HepG2 (cell line): ENCODE measurements at regions not wholly inside any gene's neighbourhood (a gene's known extent, or its start where the extent isn't known, plus 50 kb on each side); places are given as distances from the start of the nearest gene placed in this dataset.

Experiments used
- ATAC-seq: fragments of 200-7000 bp; cut with Tn5 transposase; 3 replicates; pipeline ENCODE4 v1.9.1; 2020; ENCODE audit warnings: mild to moderate bottlenecking, moderate library complexity
- BruUV-seq: library from RNA; stranded (reverse); fragments of 400-500 nt; replicated peaks from 2 replicates; lab custom pipeline; 2021; lab: Mats Ljungman, UMichigan
- CTCF ChIA-PET: fragments of 300-600 bp; formaldehyde crosslinking; extraction: SDS; loops from one replicate; lab custom pipeline; 2021; ENCODE audit warnings: low total read pairs, inconsistent platforms, low intra/inter-chr PET ratio; lab: Yijun Ruan, JAX
- POLR2A ChIA-PET: fragments of 350-600 bp; sonication (Branson Sonifier 250); formaldehyde crosslinking; loops from one replicate; lab custom pipeline; 2020; ENCODE audit warnings: antibody characterized with exemption, inconsistent platforms; lab: Yijun Ruan, JAX
- DNase-seq: peaks from one replicate; pipeline ENCODE4 v3.0.0-alpha.2; 2015; ENCODE audit warnings: low spot score
- FAIRE-seq: peaks from 3 replicates; lab custom pipeline; 2011; peaks lifted over from hg19 to GRCh38; lab: Jason Lieb, UNC
- H2AFZ ChIP-seq: one replicate; pipeline ENCODE4 v1.6.1; 2011; ENCODE audit warnings: low read length, inconsistent platforms
- H3K27ac ChIP-seq: fragments of 300-600 bp; 3 replicates; pipeline ENCODE4 v1.8.0; 2011; ENCODE audit warnings: mixed run types, mild to moderate bottlenecking, mixed read lengths, low read length, inconsistent platforms; ENCODE audit not compliant: insufficient read depth; ENCODE audit errors: extremely low read length
- H3K27me3 ChIP-seq, 2 experiments: fragments of 200-600 bp in 1 of 2; 2 replicates in 1 of 2; 3 replicates in 1 of 2; pipeline versions ENCODE4 v1.6.0 to v1.8.0; 2011; ENCODE audit warnings: low read length in 2 of 2, mild to moderate bottlenecking in 2 of 2, moderate library complexity in 2 of 2, inconsistent platforms in 1 of 2; ENCODE audit not compliant: insufficient read depth in 2 of 2, control insufficient read depth in 1 of 2
- H3K36me3 ChIP-seq, 2 experiments: fragments of 200-600 bp in 1 of 2; replicated peaks in 1 of 2; 2 replicates in 1 of 2; 3 replicates in 1 of 2; pipeline versions ENCODE4 v1.5.1 to v1.8.0; 2011; ENCODE audit warnings: low read length in 2 of 2, inconsistent platforms in 1 of 2; ENCODE audit not compliant: insufficient read depth in 2 of 2, control insufficient read depth in 1 of 2
- H3K4me1 ChIP-seq: 2 replicates; pipeline ENCODE4 v1.5.1; 2012; ENCODE audit warnings: low read length, inconsistent platforms; ENCODE audit not compliant: insufficient read depth
- H3K4me2 ChIP-seq: 2 replicates; pipeline ENCODE4 v1.6.0; 2011; ENCODE audit warnings: low read depth, low read length, inconsistent platforms
- H3K4me3 ChIP-seq, 3 experiments: fragments of 200-600 bp in 1 of 3; sonication (generic), shearing (Covaris generic) in 1 of 3; replicated peaks in 1 of 3; 2 replicates each; pipeline ENCODE4 v1.5.1; 2011 to 2016; ENCODE audit warnings: low read length in 3 of 3, inconsistent platforms in 2 of 3, low read depth in 2 of 3, mild to moderate bottlenecking in 2 of 3, control low read depth in 1 of 3, mixed read lengths in 1 of 3; ENCODE audit not compliant: insufficient read depth in 1 of 3
- H3K79me2 ChIP-seq: one replicate; pipeline ENCODE4 v1.6.1; 2011; ENCODE audit warnings: low read length, inconsistent platforms; ENCODE audit not compliant: insufficient read depth
- H3K9ac ChIP-seq: 2 replicates; pipeline ENCODE4 v1.6.0; 2011; ENCODE audit warnings: mild to moderate bottlenecking, low read depth, low read length, inconsistent platforms; ENCODE audit not compliant: insufficient read depth
- H3K9me3 ChIP-seq: 2 replicates; pipeline ENCODE4 v1.5.1; 2012; ENCODE audit warnings: mild to moderate bottlenecking, low read length
- H4K20me1 ChIP-seq: 2 replicates; pipeline ENCODE4 v1.6.0; 2011; ENCODE audit warnings: inconsistent platforms, mild to moderate bottlenecking, low read length, moderate library complexity; ENCODE audit not compliant: insufficient read depth
- HOXD1 ChIP-seq: sonication (generic); formaldehyde crosslinking; IDR thresholded peaks from 2 replicates; pipeline ENCODE4 v1.5.0; 2020; ENCODE audit warnings: missing genetic modification reagents
- KLF11 ChIP-seq: IDR thresholded peaks from 2 replicates; pipeline ENCODE4 v1.6.1; 2016; ENCODE audit warnings: missing compliant biosample characterization
- PLRG1 ChIP-seq: fragments of 450-650 bp; conservative IDR thresholded peaks from 2 replicates; pipeline ENCODE4 v1.6.1; 2016
- SKI ChIP-seq: fragments of 450-650 bp; IDR thresholded peaks from one replicate; pipeline ENCODE4 v1.6.1; 2018; ENCODE audit warnings: mild to moderate bottlenecking; ENCODE audit not compliant: partially characterized antibody
- SOX5 ChIP-seq: IDR thresholded peaks from 2 replicates; pipeline ENCODE4 v1.6.1; 2016; ENCODE audit warnings: borderline replicate concordance
- SRY ChIP-seq: sonication (generic); formaldehyde crosslinking; IDR thresholded peaks from 2 replicates; pipeline ENCODE4 v1.8.0; 2022; ENCODE audit warnings: mild to moderate bottlenecking, missing genetic modification reagents
- SYNCRIP ChIP-seq: fragments of 200-400 bp; formaldehyde crosslinking; IDR thresholded peaks from 2 replicates; pipeline ENCODE4 v1.6.1; 2018; ENCODE audit warnings: mild to moderate bottlenecking, low read depth, low read length; ENCODE audit not compliant: insufficient read depth
- TAF1 ChIP-seq: sonication (generic); formaldehyde crosslinking; IDR thresholded peaks from 2 replicates; pipeline ENCODE4 v1.4.0; 2020; ENCODE audit warnings: missing genetic modification reagents
- ZNF264 ChIP-seq: sonication (generic); formaldehyde crosslinking; IDR thresholded peaks from 2 replicates; pipeline ENCODE4 v1.4.0; 2020; ENCODE audit warnings: missing genetic modification reagents
- ZNF446 ChIP-seq: sonication (generic); formaldehyde crosslinking; IDR thresholded peaks from 2 replicates; pipeline ENCODE4 v1.5.0; 2020; ENCODE audit warnings: mild to moderate bottlenecking, missing genetic modification reagents
- ZNF546 ChIP-seq: sonication (generic); formaldehyde crosslinking; conservative IDR thresholded peaks from 2 replicates; pipeline ENCODE4 v1.8.1; 2023; ENCODE audit warnings: mild to moderate bottlenecking, missing genetic modification reagents
- ZNF766 ChIP-seq: sonication (generic); formaldehyde crosslinking; IDR thresholded peaks from 2 replicates; pipeline ENCODE4 v1.5.0; 2020; ENCODE audit warnings: missing genetic modification reagents, borderline replicate concordance
- ZNF839 ChIP-seq: sonication (generic); formaldehyde crosslinking; IDR thresholded peaks from 2 replicates; pipeline ENCODE4 v1.4.0; 2020; ENCODE audit warnings: missing genetic modification reagents, mild to moderate bottlenecking, borderline replicate concordance
- WGBS: methylation state at CpG from one replicate; pipeline ENCODE4 v1.1.6; 2017; ENCODE audit warnings: low lambda C conversion rate; 5-methylcytosine and 5-hydroxymethylcytosine counted together
- in situ Hi-C: cut with HindIII; loops from 2 replicates; pipeline ENCODE4 v1.10.0; 2017; ENCODE audit warnings: low pct_unique_long_range_greater_than_20kb; ENCODE audit not compliant: extremely low pct_ligation_motif_present
- intact Hi-C: fragments of 100-400 bp; cut with micrococcal nuclease; formaldehyde crosslinking; loops from one replicate; pipeline ENCODE4 v1.10.0; 2022; ENCODE audit not compliant: unreplicated experiment
- TF ChIP-seq, protein P1 (sequence below): sonication (generic); formaldehyde crosslinking; IDR thresholded peaks from 2 replicates; pipeline ENCODE4 v1.4.0; 2020; ENCODE audit warnings: missing genetic modification reagents; ENCODE audit errors: not compliant biosample characterization

DNA sequence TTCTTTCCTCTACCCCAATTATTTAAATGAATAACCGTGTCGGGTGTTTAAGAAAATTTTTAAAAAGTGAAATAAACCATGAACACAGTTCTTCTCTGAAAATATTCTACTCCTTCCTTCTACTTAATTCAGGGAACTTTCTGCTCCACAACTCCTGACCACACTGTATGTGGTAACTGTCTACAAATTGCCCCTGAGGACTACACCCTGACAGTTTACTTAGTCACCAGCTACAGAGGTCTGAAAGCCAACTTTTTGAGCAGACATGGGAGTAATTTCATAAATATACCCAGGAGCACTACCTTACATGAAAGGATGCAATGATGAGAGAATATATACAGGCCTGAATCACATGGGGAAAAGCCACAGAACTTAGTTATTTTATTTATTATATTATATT, 523.2 kb upstream of the SORCS1 start:
- 0% methylated on average over 2 of the region's 2 CpGs for WGBS
- Histone ChIP-seq H3K9me3 (peaks cover 78% of the 10 kb centered on the region), H2AFZ (no peak overlapping the region), H3K36me3 (no peaks in the 10 kb centered on the region; a peak in 1 of 5 replicates), H3K4me1 (no peaks in the 10 kb centered on the region), H4K20me1 (no peaks in the 10 kb centered on the region), H3K9ac (no peak overlapping the region), H3K27ac (no peak overlapping the region), H3K79me2 (no peaks in the 10 kb centered on the region), H3K4me2 (no peak overlapping the region), H3K4me3 (no peak overlapping the region), H3K27me3 (no peaks in the 10 kb centered on the region)
- DNase-seq (no peak), ATAC-seq (no peak), FAIRE-seq (no peak)
- ChIA-PET POLR2A (no interaction called here), CTCF (no interaction called here)
- TF ChIP-seq SYNCRIP (no peak), ZNF446 (CRISPR knock-in tag) (no peak), HOXD1 (CRISPR knock-in tag) (no peak), SRY (CRISPR knock-in tag) (no peak), TAF1 (CRISPR knock-in tag) (no peak), ZNF546 (CRISPR knock-in tag) (no peak), PLRG1 (no peak), ZNF264 (CRISPR knock-in tag) (no peak), ZNF839 (CRISPR knock-in tag) (no peak), KLF11 (CRISPR knock-in tag) (no peak), SOX5 (CRISPR knock-in tag) (no peak), SKI (no peak), ZNF766 (CRISPR knock-in tag) (no peak)
- TF ChIP-seq, protein P1, sequence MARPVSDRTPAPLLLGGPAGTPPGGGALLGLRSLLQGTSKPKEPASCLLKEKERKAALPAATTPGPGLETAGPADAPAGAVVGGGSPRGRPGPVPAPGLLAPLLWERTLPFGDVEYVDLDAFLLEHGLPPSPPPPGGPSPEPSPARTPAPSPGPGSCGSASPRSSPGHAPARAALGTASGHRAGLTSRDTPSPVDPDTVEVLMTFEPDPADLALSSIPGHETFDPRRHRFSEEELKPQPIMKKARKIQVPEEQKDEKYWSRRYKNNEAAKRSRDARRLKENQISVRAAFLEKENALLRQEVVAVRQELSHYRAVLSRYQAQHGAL (CRISPR knock-in tag) = no peak
- intact Hi-C loops (no loop called here), in situ Hi-C loops (no loop called here)
- no TSS peak for BruUV-seq
